T-helper 2 cell treated with Interferon-gamma antibody and Interleukin-4, amounts not matched to agents 5 μg/mL and 100 μg/mL, for 36 hours (primary cell): ENCODE measurements at regions not wholly inside any gene's neighbourhood (a gene's known extent, or its start where the extent isn't known, plus 50 kb on each side); places are given as distances from the start of the nearest gene placed in this dataset.

ENCODE experiments used
- DNase-seq: peaks from one replicate; pipeline ENCODE4 v3.0.0; 2021; ENCODE audit warnings: low spot score
- H3K27ac Mint-ChIP-seq: one replicate; pipeline ENCODE4 v1.8.0; 2021; ENCODE audit warnings: mild to moderate bottlenecking, mixed read lengths
- H3K27me3 Mint-ChIP-seq: one replicate; pipeline ENCODE4 v1.8.0; 2021; ENCODE audit warnings: low read depth, mixed read lengths
- H3K36me3 Mint-ChIP-seq: one replicate; pipeline ENCODE4 v1.8.0; 2021; ENCODE audit warnings: low read depth, mixed read lengths
- H3K4me1 Mint-ChIP-seq: one replicate; pipeline ENCODE4 v1.8.0; 2021; ENCODE audit warnings: low read depth, mixed read lengths
- H3K4me3 Mint-ChIP-seq: one replicate; pipeline ENCODE4 v1.8.0; 2022; ENCODE audit warnings: mild to moderate bottlenecking, moderate library complexity, mixed read lengths
- H3K9me3 Mint-ChIP-seq: one replicate; pipeline ENCODE4 v1.8.0; 2021; ENCODE audit warnings: mixed read lengths

DNA sequence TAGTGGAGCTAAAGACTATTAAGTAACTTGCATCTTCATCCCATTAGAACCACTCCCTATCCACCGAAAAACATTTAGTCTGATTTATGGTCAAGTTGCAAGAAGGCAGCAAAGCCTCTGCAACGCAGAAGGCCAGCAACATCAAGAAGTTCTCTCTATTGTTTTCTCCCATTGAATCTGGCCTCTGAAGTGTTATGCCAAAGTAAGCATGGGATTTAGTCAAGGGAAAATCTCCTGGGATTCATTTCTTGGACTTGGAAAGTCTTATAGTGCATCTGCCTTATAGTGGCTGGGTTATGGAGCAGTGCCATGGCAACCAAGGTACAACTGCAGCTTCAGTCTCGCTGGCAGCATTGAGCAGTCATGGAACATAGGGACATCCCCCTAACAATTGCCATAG, 87.7 kb upstream of the KRR1 start:
- H3K4me1 Mint-ChIP-seq, result no peaks in the 10 kb centered on the region
- DNase-seq, result no peak
- peaks cover 21% of the 10 kb centered on the region for H3K27me3 Mint-ChIP-seq
- no peak overlapping the region for H3K27ac Mint-ChIP-seq
- no peaks in the 10 kb centered on the region for H3K9me3 Mint-ChIP-seq
- H3K4me3 Mint-ChIP-seq, result no peak overlapping the region
- H3K36me3 Mint-ChIP-seq, result no peaks in the 10 kb centered on the region

DNA sequence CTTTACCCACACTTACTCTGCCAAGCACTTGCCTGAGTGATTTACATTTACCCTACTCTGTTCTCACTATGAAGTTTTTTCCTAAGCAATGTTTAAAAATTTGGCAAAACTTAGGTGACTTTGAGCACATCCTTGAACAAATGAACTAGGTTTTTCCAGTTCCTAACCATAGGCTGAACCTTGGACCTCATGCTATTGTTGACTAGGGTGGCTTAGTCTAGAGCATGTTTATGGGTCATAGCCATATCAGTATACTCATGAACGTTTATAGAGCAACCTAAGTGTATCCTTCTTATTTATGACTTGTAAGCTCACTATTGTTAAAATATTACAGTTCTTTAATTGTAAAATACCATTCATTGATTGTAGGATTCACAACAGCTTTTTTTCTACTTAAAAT, 85.0 kb upstream of the KRR1 start:
- H3K4me1 Mint-ChIP-seq, result no peaks in the 10 kb centered on the region
- H3K27ac Mint-ChIP-seq, result no peak overlapping the region
- no peaks in the 10 kb centered on the region for H3K36me3 Mint-ChIP-seq
- H3K4me3 Mint-ChIP-seq, result no peak overlapping the region
- peaks cover 37% of the 10 kb centered on the region for H3K27me3 Mint-ChIP-seq
- no peaks in the 10 kb centered on the region for H3K9me3 Mint-ChIP-seq
- DNase-seq, result no peak

DNA sequence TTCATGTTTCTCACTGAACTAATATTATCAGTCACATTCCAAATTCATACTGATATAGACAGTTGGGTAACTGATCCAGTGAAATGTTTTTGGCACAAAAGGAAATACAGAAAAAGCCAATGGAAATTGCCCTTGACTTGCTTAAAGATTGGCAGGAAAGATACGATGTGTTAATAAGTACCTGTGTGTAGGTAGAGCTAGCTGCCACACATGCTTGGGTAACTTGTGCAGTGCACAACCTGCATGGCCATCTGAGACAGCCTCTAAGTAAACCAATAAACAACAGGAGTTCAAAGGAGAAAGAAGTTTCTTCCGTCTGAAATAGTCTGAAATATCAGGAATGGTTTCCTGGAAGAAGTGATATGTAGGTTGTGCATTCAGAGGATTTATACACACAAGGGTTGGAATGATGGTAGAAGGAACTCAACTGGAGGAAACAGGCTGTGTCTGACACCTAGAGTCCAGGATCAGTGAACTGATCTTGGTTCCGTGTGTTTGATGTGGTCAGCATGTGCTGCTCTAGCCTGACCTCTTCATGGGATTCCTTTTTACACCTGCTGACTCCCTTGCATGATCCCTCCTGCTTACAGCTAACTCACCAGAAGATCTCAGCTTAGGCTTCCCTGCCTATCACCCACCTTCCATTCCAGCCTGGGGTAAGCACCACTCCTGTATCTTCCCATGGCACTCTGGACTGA, 81.4 kb upstream of the KRR1 start:
- Mint-ChIP-seq H3K27me3 (peaks cover 46% of the 10 kb centered on the region), H3K27ac (no peak overlapping the region), H3K9me3 (peaks cover 4% of the 10 kb centered on the region), H3K4me1 (no peaks in the 10 kb centered on the region), H3K36me3 (no peaks in the 10 kb centered on the region), H3K4me3 (no peak overlapping the region)
- DNase-seq, result no peak

DNA sequence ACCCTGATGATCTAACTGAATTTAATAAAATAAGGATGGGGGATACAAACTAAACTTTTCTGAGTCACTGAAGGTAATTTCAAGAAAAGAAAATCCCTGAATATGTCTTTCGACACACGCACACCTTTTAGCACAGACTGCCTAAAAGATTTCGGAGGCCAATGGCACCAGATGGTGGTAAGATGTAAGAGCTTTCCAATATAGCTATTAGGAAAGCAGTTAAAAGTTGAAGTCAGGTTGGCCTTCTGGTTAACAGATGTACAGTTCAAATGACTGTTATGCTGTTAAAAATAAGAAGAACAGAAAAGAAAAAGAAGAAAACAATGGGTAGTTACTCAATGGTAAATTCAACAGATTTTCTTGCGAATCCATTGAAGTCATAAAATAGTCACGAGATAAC, 80.7 kb upstream of the KRR1 start:
- Mint-ChIP-seq H3K27ac (no peak overlapping the region), H3K4me1 (no peaks in the 10 kb centered on the region), H3K9me3 (peaks cover 4% of the 10 kb centered on the region), H3K27me3 (peaks cover 45% of the 10 kb centered on the region), H3K36me3 (no peaks in the 10 kb centered on the region), H3K4me3 (no peak overlapping the region)
- DNase-seq, result no peak

DNA sequence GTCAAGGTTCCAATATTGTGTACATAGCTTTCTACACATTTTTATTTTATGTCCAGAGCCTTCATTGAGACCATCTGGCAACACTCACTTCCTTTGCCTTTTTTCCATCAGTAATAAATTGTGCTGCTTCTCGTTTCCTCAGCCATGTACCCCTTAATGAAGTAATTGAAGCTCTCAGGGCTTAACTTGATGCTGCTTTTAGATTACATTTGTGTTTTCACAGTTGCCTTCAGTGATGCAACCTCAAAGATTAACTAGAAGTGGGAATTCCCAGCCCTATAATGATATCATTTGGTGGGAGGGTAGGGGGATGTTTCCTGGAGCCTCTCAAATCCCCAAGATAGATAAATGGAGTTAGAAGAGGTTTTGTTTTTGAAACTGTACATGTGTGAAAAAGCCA, 80.2 kb upstream of the KRR1 start:
- Mint-ChIP-seq H3K4me3 (no peak overlapping the region), H3K4me1 (no peaks in the 10 kb centered on the region), H3K36me3 (no peaks in the 10 kb centered on the region), H3K9me3 (peaks cover 4% of the 10 kb centered on the region), H3K27ac (no peak overlapping the region), H3K27me3 (peaks cover 45% of the 10 kb centered on the region)
- DNase-seq, result no peak

DNA sequence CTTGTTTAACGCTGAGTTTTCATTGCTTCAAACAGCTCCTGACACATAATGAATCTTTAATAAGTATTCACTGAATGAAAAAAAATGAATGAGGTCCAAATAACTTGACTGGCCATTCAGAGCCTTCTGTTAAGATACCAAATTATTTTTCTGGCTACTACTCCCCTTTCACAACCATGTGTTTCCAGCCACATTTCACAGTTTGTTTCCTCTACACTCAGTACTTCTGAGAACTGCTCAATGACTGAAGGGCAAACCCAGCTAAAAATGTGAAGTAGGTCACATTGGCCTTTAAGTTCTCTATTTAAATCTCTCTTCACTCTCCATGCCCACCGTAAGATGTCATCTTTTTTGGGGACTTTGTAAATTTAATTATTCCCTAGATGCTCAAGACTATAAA, 78.4 kb upstream of the KRR1 start:
- H3K4me1 Mint-ChIP-seq, result no peaks in the 10 kb centered on the region
- H3K9me3 Mint-ChIP-seq, result peaks cover 4% of the 10 kb centered on the region
- DNase-seq, result no peak
- H3K36me3 Mint-ChIP-seq, result no peaks in the 10 kb centered on the region
- no peak overlapping the region for H3K27ac Mint-ChIP-seq
- H3K27me3 Mint-ChIP-seq, result peaks cover 40% of the 10 kb centered on the region
- no peak overlapping the region for H3K4me3 Mint-ChIP-seq

DNA sequence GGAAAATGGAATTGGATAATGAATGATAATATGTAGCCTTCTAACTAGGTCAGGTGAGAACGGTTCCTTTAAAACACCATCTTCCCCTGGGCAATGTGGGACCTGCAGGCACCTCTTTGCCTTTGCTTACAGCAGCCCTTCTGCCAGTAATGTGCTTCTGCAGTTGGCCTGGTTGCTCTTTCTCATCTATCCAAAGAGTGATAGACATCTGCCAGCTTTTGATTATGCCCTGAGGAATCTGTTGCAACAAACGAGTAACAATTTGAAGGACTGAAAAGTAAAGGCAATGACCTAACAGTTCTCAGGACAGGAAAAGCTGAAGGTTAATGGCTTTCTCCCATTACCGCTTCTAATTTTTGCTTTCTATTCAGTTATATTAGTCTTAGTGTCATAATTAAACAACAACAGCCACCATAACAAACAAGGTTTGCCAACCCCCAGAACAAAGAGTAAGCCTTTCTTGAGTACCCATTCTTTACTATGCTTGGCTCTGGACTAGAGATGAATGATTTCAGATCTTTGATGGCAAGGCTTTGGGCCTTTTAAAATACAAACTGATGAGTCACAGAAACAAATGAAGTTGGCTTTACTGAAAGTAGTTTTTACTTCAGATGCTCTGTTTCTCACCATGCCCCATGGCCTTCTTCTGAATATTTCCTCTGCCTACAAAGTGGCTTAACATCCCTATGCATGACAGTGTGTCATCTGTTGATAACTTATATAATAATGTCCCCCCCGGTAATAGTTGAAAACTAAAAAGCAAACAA, 76.1 kb upstream of the KRR1 start:
- peaks cover 29% of the 10 kb centered on the region for H3K27me3 Mint-ChIP-seq
- H3K9me3 Mint-ChIP-seq, result peaks cover 4% of the 10 kb centered on the region
- no peaks in the 10 kb centered on the region for H3K4me1 Mint-ChIP-seq
- no peak for DNase-seq
- no peak overlapping the region for H3K4me3 Mint-ChIP-seq
- no peaks in the 10 kb centered on the region for H3K36me3 Mint-ChIP-seq
- H3K27ac Mint-ChIP-seq, result no peak overlapping the region

DNA sequence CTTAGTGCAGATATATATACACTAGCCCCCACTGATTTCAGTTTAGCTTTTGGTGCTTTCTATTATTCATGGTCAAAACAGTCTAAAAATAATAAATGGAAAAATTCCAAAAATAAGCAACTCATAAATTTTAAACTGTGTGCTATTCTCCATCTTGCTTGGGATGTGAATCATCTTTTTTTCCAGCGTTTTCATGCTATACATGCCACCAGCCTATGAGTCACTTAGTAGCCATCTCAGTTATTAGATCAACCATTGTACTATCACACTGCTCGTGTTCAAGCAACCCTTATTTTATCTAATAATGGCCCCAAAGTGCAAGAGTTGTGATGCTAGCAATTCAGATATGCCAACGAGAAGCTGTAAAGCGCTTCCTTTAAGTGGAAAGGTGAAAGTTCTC, 73.9 kb upstream of the KRR1 start:
- DNase-seq, result no peak
- Mint-ChIP-seq H3K27ac (no peak overlapping the region), H3K4me3 (no peak overlapping the region), H3K9me3 (peaks cover 4% of the 10 kb centered on the region), H3K27me3 (peaks cover 21% of the 10 kb centered on the region), H3K4me1 (peaks cover 4% of the 10 kb centered on the region), H3K36me3 (no peaks in the 10 kb centered on the region)

DNA sequence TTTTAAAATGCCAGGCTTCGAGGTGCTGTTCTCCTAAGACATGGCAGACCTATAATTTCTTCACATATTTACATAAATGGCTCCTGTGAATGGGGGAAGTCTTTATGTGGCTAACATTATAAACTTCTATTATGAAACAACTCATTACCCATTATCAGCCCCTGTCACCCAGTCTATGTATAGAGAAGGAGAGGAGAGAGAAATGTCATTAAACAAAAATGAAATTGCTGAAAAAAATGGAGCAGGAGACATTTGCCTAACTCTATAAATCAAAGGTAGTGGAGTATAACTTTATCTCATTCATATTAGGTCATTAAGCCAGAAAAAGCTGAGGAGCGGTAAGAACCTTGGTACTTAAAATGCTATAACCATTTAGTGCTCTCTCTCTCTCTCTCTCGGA, 71.9 kb upstream of the KRR1 start:
- no peaks in the 10 kb centered on the region for H3K36me3 Mint-ChIP-seq
- peaks cover 4% of the 10 kb centered on the region for H3K4me1 Mint-ChIP-seq
- H3K27me3 Mint-ChIP-seq, result peaks cover 13% of the 10 kb centered on the region

DNA sequence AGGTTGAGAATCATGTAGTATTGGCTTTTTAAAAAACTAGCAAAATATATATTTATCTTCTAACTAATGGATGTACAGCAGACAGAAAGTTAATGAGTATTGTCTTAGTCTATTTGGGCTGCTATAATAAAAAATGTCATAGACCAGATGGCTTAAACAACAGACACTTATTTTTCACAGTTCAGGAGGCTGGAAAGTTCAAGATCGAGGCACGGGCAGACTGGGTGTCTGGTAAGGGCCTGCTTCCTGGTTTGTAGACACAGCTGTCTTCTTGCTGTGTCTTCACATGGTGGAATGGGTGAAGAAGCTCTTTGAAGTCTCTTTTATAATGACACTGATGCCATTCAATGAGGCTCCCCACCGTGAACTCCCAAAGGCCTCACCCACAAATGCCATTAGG, 70.1 kb upstream of the KRR1 start:
- Mint-ChIP-seq H3K27me3 (peaks cover 7% of the 10 kb centered on the region), H3K4me3 (no peak overlapping the region), H3K36me3 (no peaks in the 10 kb centered on the region), H3K4me1 (peaks cover 4% of the 10 kb centered on the region), H3K9me3 (no peaks in the 10 kb centered on the region), H3K27ac (no peak overlapping the region)
- no peak for DNase-seq

More for the DNA sequence above, 71.9 kb upstream of the KRR1 start:
- no peak overlapping the region for H3K27ac Mint-ChIP-seq
- DNase-seq, result no peak
- H3K4me3 Mint-ChIP-seq, result no peak overlapping the region
- H3K9me3 Mint-ChIP-seq, result peaks cover 4% of the 10 kb centered on the region

DNA sequence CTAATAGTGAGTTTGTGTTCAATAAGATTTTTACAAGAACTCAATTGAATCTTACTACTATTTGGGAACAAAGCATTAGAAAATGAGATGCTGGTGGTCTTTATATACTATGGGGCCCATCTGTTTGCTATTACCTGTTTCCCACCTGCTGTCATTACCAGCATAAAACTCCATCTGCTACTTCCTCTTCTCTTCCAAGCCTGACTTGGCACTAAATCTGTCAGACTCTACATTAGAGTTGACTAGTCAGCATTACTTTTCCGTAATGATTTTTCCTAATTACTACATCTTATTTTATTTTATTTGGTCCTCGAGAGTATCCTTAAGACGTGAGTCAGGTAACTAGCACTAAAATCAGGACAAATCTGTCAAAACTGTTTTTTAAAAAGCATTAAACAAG, 68.1 kb upstream of the KRR1 start:
- Mint-ChIP-seq H3K4me1 (peaks cover 4% of the 10 kb centered on the region), H3K9me3 (no peaks in the 10 kb centered on the region), H3K27me3 (peaks cover 8% of the 10 kb centered on the region), H3K4me3 (no peak overlapping the region), H3K27ac (no peak overlapping the region), H3K36me3 (no peaks in the 10 kb centered on the region)
- DNase-seq, result no peak

DNA sequence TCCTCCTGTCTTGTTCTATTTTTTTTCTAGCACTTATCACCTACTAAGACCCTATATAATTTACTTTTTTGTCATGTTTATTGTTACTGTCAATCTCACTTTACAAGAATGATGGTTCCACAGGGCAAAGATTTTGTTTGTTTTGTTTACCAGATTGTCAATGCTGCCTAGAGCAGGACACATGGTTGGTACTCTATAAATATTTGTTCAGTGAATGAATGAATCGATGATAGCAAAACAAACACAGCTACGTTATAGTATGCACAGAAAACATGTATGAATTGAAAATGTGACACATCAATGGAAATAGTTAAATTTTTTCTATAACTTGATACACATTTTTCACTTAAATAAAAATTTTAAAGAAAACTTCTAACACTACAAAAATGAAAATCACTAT, 67.1 kb upstream of the KRR1 start:
- no peak for DNase-seq
- no peaks in the 10 kb centered on the region for H3K9me3 Mint-ChIP-seq
- H3K4me3 Mint-ChIP-seq, result no peak overlapping the region
- H3K27me3 Mint-ChIP-seq, result peaks cover 8% of the 10 kb centered on the region
- peaks cover 4% of the 10 kb centered on the region for H3K4me1 Mint-ChIP-seq
- no peak overlapping the region for H3K27ac Mint-ChIP-seq
- H3K36me3 Mint-ChIP-seq, result no peaks in the 10 kb centered on the region

DNA sequence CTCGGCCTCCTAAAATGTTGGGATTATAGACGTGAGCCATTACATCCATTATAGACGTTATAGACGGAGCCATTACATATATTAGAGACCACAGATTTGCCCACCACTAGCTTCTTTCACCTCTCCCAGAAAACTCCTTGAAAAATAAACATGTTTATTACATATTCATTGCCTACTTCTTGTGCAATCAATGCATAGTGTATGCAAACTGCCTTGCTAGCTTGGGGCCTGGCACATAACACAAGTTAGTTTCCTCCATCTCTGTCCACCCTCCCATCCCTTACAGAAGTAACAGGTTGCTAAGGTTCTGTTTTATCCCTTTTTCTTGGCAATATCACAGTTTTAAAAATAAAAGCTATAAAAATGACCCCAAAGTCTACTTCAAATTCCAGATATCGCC, 66.4 kb upstream of the KRR1 start:
- H3K4me1 Mint-ChIP-seq, result peaks cover 4% of the 10 kb centered on the region

DNA sequence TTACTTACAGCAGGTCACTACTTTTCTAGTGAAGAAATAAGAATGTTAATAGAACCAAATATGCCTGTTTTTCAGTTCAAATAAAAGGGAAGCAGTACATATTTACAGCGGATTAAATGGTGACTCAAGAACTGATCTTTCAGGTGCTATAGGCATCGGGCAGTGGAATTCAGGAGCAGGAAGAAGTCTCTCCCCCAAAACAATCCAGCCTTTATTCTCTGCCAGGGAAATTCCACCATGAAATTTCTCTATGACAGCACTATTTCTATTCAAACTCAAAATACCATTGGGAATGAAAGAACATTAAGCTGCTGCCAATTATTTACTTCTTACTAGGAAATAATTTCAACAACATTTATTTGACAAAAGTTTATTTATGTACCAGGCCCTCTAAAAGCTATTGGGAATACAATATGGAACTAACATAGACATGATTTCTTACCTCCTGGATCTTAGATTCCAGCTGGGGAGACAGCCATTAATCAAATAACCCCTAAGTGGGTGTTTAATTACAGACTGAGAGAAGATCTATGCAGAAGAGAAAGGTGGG, 60.3 kb upstream of the KRR1 start:
- no peak overlapping the region for H3K4me3 Mint-ChIP-seq
- H3K36me3 Mint-ChIP-seq, result no peaks in the 10 kb centered on the region
- H3K9me3 Mint-ChIP-seq, result no peaks in the 10 kb centered on the region
- DNase-seq, result no peak
- no peaks in the 10 kb centered on the region for H3K4me1 Mint-ChIP-seq
- no peak overlapping the region for H3K27ac Mint-ChIP-seq
- H3K27me3 Mint-ChIP-seq, result peaks cover 10% of the 10 kb centered on the region

More for the DNA sequence above, 66.4 kb upstream of the KRR1 start:
- DNase-seq, result no peak
- Mint-ChIP-seq H3K27me3 (peaks cover 8% of the 10 kb centered on the region), H3K36me3 (no peaks in the 10 kb centered on the region), H3K27ac (no peak overlapping the region), H3K4me3 (no peak overlapping the region), H3K9me3 (no peaks in the 10 kb centered on the region)
